HG03354 (cell line): ENCODE measurements at regions not wholly inside any gene's neighbourhood (a gene's known extent, or its start where the extent isn't known, plus 50 kb on each side); places are given as distances from the start of the nearest gene placed in this dataset.
"Not testable (repeated sequence)": the region's sequence is repeated elsewhere in the genome, so short reads cannot be mapped to it uniquely, and the experiment has no call there.

Source experiments
- ATAC-seq: cut with Tn5 transposase; IDR thresholded peaks from one replicate; pipeline ENCODE4 v1.9.1; 2021; ENCODE audit warnings: mild to moderate bottlenecking; ENCODE audit not compliant: unreplicated experiment, poor library complexity, severe bottlenecking

DNA sequence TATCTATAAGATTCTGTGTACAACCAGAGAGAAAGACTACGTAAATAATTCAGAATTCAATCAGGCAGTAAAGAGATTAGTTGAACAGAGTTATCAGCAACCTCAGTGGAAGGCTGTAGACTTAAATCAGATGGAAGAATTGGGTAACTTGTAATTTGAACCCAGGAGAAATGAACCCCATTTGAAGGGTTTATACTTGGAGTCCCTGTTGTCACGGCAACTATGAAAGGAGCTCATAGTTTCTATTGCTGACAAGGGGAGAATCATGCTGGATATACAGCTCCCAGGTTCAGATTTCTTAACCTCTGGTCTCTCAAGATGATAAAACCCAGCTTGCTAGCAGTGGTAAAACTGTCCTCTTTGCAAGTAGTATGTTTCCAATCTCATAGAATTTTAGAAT lies 54.4 kb upstream of the BMP4 start:
- ATAC-seq = no peak

DNA sequence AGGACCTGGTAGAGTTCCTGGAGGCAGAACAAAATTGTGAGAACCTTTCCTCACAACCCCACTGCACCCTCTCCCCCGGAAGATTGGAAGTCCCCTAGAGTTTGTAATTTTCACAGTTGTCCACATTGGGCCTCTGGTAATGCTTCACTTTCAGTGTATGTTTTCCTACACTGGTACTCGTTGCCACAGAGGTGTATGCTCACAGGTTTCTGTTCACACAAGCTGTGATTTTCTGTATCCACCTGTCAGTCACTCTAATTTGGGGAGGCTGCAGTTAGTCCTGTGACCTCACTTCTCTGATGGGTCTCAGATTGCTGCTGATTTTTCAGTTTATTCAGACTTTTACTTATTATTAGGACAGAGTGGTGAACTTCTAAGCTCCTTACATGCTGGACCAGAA lies 66.4 kb upstream of the BMP4 start:
- ATAC-seq = no peak

DNA sequence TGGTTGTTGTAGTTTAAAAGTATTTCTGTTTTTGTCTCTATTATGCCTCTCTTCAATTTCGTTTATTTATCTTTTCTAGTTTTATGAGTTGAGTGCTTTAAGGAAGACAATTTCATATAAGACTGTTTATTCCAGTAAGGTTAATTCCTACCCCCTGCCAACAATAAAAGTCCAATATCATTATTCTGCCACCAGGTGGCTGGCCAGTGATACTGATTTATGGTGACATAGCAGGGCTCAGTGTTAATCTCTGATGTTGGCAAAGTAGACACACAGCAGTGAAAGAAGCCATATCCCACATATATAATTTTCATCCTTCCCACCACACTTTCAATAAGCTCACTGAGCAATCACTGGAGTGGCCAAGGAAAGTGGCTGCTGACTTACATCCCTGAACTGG lies 69.0 kb upstream of the BMP4 start:
- no peak for ATAC-seq

DNA sequence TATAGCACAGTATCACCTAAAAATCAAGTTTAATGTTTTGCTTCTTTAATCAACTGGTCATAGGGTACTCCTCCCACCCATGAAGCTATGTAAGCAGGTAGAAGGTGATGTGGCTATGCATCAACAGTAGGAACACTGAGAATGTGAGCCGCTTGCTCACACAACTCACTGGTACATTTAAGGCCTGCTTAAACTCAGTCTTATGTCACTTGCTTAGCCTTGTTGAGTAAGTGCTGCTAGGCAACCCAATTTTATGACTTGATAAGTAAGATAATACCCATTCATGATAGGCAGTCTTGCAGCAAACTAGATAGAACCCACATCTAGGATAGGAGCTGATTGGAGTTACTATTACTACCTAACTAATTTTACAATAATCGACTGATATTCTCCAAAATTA lies 70.0 kb upstream of the BMP4 start:
- ATAC-seq = no peak

DNA sequence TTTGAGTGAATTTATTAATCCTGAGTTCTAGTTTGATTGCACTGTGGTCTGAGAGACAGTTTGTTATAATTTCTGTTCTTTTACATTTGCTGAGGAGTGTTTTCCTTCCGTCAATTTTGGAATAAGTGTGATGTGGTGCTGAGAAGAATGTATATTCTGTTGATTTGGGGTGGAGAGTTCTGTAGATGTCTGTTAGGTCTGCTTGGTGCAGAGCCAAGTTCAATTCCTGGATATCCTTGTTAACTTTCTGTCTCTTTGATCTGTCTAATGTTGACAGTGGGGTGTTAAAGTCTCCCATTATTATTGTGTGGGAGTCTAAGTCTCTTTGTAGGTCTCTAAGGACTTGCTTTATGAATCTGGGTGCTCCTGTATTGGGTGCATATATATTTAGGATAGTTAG lies 74.4 kb upstream of the BMP4 start:
- not testable (repeated sequence) for ATAC-seq

DNA sequence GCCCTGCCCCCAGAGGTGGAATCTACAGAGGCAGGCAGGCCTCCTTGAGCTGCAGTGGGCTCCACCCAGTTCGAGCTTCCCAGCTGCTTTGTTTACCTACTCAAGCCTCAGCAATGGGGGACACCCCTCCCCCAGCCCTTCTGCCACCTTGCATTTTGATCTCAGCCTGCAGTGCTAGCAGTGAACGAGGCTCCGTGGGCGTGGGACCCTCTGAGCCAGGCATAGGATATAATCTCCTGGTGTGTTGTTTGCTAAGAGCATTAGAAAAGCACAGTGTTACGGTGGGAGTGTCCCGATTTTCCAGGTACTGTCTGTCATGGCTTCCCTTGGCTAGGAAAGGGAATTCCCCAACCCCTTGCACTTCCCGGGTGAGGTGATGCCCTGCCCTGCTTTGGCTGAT lies 76.7 kb upstream of the BMP4 start:
- ATAC-seq = not testable (repeated sequence)

DNA sequence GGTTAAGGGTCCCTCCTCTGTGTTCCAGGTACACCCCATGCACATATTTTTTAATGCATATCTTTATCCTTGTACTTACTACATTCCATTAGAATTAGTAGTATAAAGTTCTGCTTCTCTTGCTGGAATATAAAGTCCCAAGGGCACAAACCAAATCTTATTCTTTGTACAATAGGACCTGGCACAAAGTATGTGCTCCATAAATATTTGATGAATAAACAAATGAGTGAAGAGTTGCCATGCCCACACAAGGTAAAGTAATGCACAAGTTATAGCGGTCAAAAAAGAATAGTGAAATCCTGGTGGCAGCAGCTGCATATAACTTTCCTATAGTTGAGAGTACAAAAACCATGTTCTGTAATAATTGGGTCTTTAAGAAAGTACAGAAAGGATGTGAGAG lies 82.1 kb upstream of the BMP4 start:
- ATAC-seq = no peak

DNA sequence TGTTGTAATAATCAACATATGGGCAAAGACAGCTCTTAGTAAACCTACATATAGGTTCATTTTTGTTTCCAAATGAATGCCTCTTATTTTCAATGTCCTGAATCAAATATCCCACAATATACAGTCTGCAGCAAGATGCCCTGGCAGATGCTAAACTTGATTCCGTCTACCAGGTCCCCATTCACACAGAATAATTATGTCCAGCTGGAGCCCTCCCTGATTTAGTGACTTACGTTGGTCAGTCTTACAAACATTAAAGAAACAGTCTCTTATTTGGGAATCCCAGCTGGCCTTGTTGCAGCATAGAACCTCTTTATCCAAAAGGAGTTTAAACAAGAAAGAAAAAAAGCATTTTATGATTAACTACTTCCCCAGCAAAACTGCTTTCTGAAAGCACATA lies 82.7 kb upstream of the BMP4 start:
- no peak for ATAC-seq

DNA sequence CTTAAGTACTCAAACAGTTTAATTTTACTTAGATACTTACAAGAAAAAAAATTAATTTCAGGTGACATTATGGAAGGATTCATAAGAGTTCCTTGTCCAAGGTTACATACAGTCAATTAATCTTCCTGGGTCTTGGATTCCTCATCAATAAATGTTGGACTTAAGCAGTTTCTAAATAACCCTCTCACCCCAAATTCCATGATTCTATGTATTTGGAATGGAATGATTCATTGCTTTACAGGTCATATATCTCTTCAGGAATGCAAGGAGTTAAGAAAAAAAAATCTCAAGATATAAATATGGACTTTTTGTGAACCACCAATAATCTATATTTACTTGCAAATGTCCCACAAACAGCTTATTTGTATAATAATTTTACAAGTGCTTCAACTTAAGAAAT lies 84.2 kb upstream of the BMP4 start:
- no peak for ATAC-seq

DNA sequence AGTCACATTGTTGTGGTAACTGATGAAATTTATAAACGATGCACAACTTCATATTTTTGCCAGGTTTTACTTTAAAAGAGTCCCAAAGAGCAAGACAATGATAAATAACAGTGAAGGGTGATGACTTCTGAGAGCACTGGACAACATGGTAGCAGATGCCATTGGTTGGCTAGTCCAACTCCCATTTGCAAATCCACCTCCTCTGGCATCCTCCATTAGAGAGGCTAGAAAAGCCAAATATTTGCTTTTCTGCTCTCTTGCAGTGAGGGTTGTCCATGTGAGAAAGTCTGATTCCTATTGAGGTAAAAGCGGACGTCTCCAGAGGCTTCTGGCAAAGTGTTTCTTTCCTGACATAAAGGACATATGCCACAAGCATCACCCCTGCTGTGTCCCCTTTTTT lies 89.6 kb upstream of the BMP4 start:
- no peak for ATAC-seq

DNA sequence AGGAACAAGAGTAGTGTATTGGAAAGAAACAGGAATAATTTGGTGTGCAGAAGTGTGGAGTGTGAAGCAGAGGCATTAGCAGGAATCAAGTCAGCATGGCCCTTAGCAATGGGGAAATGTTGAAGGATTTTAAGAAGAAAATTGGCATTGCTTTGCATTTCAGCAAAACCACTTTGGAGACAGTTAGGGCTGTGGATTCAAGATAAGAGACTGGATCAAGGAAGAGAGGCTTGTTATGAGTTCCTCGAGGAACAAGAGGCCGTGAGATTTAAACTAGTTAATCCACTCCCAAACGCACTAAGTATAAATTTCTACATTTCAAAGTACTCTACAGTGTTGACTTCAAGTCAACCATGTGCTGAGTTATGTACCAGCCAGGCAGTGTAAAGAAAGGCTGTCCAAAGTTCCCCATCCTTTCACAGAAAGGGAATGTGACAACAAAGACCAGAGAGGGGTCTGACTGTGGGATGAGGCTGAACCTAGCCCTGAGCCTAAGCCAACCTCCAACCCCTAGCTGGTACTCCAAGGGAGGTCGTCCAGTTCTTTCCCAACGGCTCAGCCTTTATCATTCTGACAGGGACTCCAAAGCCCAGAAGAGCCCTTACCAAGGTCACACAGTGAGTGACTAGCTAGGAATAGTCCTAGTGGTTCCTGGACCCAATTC lies 91.2 kb upstream of the BMP4 start:
- no peak for ATAC-seq

DNA sequence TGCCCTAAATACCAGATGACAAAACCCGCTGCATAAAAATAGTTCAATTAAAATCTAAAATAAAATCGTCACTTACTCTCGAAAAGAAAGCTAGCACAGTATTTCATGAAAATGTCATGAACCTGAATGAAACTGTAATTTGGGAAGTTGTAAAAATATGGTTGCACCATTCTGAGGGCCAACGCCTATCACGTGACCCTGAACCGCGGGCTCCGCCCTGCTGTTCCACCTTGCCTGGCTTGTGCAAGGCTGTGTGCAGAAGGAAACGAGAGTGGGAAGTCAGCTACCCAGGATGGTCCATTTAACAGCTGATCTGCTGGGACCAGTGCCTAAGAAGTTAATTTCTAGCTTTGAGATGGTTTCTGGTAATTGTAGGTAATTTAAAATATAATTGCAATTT lies 91.7 kb upstream of the BMP4 start:
- ATAC-seq = no peak

DNA sequence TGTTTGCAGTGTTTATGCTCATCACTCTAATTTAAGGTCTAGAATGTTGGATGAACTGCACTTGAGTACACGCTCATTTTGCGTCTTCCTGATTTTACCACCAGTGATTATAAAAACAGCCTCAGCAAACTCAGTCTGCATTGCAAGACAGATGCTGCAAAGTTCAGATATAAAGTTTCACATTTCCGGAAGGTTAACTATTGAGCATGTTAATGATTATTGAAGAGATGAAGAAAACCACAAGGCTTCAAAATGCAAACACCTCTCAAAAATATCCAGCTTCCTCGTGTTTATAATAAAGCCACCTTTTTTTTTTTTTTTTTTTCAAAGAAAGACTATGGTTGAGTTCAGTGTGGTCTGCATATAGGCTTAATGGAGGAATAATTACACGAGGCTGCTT lies 92.1 kb upstream of the BMP4 start:
- ATAC-seq = no peak

DNA sequence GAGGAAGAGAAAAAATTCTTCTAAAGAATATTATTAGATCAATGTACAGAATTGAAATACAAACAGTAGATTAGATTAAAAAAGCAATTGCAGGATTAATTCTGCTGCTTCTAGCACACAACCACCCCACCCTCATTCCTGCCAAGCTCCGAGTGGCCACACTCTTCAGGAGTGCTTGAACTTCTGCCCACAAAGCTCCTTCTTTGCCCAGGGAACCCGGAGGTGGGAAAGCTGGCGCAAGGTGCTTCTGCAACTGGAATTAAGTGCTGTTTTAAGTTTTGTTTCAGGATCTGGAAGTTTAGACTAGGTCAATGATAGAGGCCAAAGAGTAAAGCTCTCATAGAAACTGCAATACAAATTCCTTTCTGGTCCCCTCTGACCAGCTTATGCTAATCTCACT lies 94.1 kb upstream of the BMP4 start:
- no peak for ATAC-seq

DNA sequence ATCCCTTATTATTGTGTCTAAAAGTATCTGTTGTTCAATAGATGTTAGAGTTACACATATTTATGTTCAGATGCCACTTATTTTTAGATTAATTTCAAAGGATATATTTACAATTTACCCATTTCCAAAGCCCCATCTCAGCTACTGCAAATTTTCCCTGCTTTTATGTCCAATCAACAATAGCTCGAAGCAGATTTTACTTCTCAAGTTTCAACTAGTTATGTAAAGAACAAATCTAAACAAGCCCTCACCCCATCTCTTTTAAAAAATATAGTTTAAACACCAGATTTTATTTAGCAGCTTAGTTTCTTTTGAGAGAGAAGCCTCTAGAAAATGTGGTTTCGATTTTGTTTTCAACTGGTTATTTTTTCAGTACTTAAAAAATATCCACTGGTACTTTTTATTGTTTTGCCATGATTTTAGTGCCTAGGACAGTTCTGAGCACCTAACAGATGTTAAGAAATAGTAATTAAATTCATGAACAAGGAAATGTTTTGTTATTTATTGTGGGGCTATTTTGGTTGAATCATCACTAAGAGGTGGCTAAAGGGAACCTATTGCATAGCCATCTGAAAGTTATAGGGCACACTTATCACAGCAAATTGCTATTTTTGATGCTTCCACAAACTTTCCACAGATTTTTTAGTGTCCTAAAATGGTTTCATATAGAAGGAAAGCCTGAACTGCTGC lies 96.2 kb upstream of the BMP4 start:
- no peak for ATAC-seq

DNA sequence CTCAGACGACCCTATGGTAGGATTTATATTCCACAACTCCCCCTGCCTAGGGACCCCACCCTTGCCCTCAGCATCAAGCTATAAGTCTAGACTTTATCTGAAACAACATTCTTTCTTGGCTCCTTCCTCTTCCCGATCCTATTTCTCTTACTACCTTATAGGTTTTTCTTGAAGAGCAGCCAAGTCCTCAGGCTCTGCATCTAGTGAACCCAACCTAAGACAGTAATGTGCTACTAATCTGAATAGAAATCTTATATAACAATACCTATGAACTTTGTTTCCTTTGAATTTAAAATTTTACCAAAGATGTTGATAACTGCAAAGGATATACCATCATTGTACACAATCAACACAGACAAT lies 96.7 kb upstream of the BMP4 start:
- no peak for ATAC-seq

DNA sequence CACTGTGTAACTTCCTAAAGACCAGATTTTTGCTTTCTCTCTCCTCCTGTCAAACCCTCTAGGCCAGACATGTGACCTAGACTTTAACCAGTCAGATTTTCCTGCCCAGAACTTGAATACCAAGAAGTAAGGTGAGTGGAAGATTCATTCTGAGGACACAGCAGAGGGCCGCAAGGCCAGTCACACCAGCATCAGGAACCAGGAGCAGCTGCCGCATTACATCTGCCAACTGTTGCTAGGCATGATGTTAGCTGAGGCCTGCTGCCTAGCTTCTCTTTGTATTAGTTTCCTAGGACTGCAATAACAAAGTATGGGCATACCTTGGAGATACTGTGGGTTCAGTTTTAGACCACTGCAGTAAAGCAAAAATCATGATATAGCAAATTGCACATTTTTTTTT lies 101.9 kb upstream of the BMP4 start:
- ATAC-seq = no peak

DNA sequence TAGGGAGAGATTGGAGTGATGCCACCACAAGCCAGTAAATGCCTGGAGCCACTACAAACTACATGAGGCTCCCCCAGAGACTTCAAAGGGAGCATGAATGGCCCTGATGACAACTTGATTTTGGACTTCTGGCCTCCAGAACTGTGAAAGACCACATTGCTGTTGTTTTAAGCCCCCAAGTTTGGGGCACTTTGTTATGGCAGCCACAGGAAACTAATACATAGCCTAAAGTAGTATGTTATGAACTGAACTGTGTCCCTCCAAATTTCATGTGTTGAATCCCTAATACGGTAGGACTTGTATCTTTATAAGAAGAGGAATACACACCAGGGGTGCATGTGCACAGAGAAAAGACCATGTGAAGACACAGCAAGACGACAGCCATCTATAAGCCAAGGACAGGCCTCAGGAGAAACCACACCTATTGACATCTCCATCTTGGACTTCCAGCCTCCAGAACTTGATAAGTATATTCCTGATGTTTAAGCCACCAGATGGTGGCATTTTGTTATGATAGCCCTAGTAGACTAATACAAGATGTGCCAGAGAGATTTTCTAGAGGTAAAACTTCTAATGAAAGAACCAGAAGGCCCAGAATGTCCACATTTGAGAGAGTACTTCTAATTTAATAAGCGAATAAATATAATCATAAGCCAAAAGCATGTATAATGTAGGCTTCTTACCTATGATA lies 127.1 kb upstream of the BMP4 start:
- no peak for ATAC-seq

DNA sequence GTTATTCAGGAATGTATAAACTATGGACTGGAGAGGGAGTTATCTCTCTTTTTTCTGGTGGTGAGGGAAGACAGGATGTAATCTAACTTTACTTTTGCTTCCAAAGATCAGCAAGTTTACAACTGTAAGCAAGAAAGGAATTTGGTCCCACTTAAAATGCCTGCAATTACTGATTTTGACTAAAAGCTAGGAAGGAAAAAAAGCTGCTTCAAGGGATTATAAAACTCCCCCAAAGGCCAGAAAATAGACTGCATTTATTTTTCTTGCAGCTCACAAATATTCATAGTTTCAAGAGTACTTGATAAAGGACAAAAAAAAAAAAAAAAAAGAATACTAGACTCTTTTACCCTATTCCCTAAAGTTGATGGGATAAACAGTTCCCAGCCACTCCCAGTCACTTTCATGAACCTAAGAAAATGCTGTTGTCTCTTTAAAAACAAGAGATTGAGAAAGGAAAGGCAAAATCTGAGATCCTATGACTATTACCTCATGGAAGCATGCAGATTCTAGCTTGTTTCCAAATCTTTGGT lies 128.7 kb upstream of the BMP4 start:
- no peak for ATAC-seq

DNA sequence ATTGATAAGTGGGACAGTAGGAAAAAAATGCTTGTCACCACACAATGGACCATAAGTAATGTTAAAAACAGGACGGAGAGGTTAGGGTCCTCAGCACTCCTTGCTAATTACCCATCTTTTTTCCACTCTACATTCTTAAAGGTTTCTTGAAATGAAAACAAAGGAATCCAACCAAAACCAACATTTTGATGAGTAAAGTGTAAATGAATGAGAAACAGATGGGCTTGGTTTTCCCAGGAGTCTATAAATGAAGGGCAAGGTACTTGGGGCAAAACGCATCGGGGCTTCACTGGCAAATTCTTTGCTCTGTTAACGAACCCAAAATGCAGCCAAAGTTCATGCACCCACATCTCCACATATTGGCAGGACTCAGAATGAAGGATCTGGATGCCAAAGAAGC lies 129.2 kb upstream of the BMP4 start:
- ATAC-seq = no peak

DNA sequence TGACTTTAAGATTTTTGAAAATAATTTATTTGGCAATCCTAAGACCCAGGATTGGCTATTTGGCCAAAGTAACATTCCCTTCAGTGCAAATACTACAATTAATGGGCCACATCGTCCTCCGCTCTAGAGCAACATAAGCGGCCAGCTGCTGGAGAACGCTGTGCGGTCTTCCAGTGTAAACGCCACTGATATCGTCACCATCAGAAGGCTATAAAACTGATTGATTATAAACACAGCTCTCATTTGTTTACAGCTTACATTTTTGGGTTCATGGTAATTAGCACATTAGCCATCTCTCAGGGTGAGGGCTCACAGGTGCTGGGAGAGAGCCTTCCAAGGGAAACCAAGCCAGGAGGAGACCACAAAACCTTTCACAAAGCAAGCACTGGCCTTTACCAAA lies 130.1 kb upstream of the BMP4 start:
- no peak for ATAC-seq
